ENCODE measurements at regions not wholly inside any gene's neighbourhood (a gene's known extent, or its start where the extent isn't known, plus 50 kb on each side); places are given as distances from the start of the nearest gene placed in this dataset.
A peak's percentile ranks its signal among the peaks of the same experiment; 100 is the strongest.

GRCh38 chr17:14737984-14738651 lies 437.2 kb downstream of the HS3ST3B1 start (continued):
- TF ChIP-seq SKIL (CRISPR knock-in tag; IDR thresholded peaks at IDR 0.05; ENCODE audit: borderline replicate concordance) (peak; percentile 33; the same call in 1 of the 2 replicates), ZNF281 (CRISPR knock-in tag; IDR thresholded peaks at IDR 0.05; ENCODE audit: borderline replicate concordance) (peak; percentile 17; the same call in 1 of the 2 replicates), TAF15 (IDR thresholded peaks at IDR 0.05; ENCODE audit: low read depth, low read length, poor library complexity, severe bottlenecking) (no peak), CREB1 (IDR thresholded peaks at IDR 0.05) (peak; percentile 71), CREB1 (CRISPR knock-in tag; IDR thresholded peaks at IDR 0.05) (no peak), SETDB1 (CRISPR knock-in tag; IDR thresholded peaks at IDR 0.05; ENCODE audit: borderline replicate concordance) (no peak), CREB3 (CRISPR knock-in tag; IDR thresholded peaks at IDR 0.05) (no peak), TBL1XR1 (IDR thresholded peaks at IDR 0.05; ENCODE audit: borderline replicate concordance, low read length, partially characterized antibody) (peak; percentile 17), ZNF564 (CRISPR knock-in tag; IDR thresholded peaks at IDR 0.05) (no peak), FOXP4 (CRISPR knock-in tag; IDR thresholded peaks at IDR 0.05) (peak; percentile 41; the same call in 1 of the 2 replicates), POLR2A (IDR thresholded peaks at IDR 0.05; ENCODE audit: insufficient read depth in 1 of 2, low read depth in 2 of 2, low read length in 2 of 2) (peak in 1 of 2 experiments; percentile 42; a peak in 1 of 4 replicates), NR2F2 (IDR thresholded peaks at IDR 0.05; ENCODE audit: borderline replicate concordance, low read depth) (peak; percentile 67), CTCF (CRISPR knock-in tag; IDR thresholded peaks at IDR 0.05) (peak; percentile 55)

Data from HepG2 (cell line).